Loucy (cell line): ENCODE measurements at regions not wholly inside any gene's neighbourhood (a gene's known extent, or its start where the extent isn't known, plus 50 kb on each side); places are given as distances from the start of the nearest gene placed in this dataset.

ENCODE experiments used
- H2AFZ ChIP-seq: fragments of 200-600 bp; sonication (generic); 2 replicates; pipeline ENCODE4 v1.6.0; 2016; ENCODE audit warnings: antibody characterized with exemption, mild to moderate bottlenecking, low read length, moderate library complexity
- H3F3A ChIP-seq: fragments of 200-600 bp; 2 replicates; pipeline ENCODE4 v1.6.0; 2016; ENCODE audit warnings: antibody characterized with exemption, low read depth, mild to moderate bottlenecking
- H3K27me3 ChIP-seq: fragments of 200-600 bp; sonication (generic); 2 replicates; pipeline ENCODE4 v1.6.1; 2014; ENCODE audit warnings: low read length, mild to moderate bottlenecking; ENCODE audit not compliant: insufficient read depth, poor library complexity, severe bottlenecking
- H3K36me3 ChIP-seq: fragments of 200-600 bp; sonication (generic); 2 replicates; pipeline ENCODE4 v1.6.1; 2016; ENCODE audit warnings: low read length; ENCODE audit not compliant: insufficient read depth
- H3K4me1 ChIP-seq: fragments of 200-600 bp; sonication (generic); 2 replicates; pipeline ENCODE4 v1.5.1; 2014; ENCODE audit warnings: low read length, mild to moderate bottlenecking; ENCODE audit not compliant: insufficient read depth, poor library complexity, severe bottlenecking
- H3K4me2 ChIP-seq: fragments of 200-600 bp; sonication (generic); 2 replicates; pipeline ENCODE4 v1.6.0; 2014; ENCODE audit warnings: antibody characterized with exemption, low read length, low read depth, mild to moderate bottlenecking; ENCODE audit not compliant: poor library complexity, severe bottlenecking
- H3K4me3 ChIP-seq: fragments of 200-600 bp; sonication (generic); 2 replicates; pipeline ENCODE4 v1.5.1; 2014; ENCODE audit warnings: low read length, mild to moderate bottlenecking, mixed read lengths; ENCODE audit not compliant: poor library complexity, severe bottlenecking
- H3K79me2 ChIP-seq: fragments of 200-600 bp; sonication (generic); 2 replicates; pipeline ENCODE4 v1.6.1; 2014; ENCODE audit warnings: low read length; ENCODE audit not compliant: insufficient read depth
- H3K9ac ChIP-seq: fragments of 200-600 bp; sonication (generic); 2 replicates; pipeline ENCODE4 v1.6.0; 2014; ENCODE audit warnings: mild to moderate bottlenecking, low read depth, low read length, moderate library complexity; ENCODE audit not compliant: poor library complexity, severe bottlenecking
- H3K9me2 ChIP-seq: fragments of 200-600 bp; sonication (generic); replicated peaks from 2 replicates; pipeline ENCODE4 v1.6.1; 2016; ENCODE audit warnings: low read depth, low read length, mixed read lengths
- H3K9me3 ChIP-seq: fragments of 200-600 bp; sonication (generic); 2 replicates; pipeline ENCODE4 v1.6.1; 2014; ENCODE audit warnings: mild to moderate bottlenecking, antibody characterized with exemption, low read length, low read depth; ENCODE audit not compliant: insufficient read depth
- H4K20me1 ChIP-seq: fragments of 200-600 bp; sonication (generic); 2 replicates; pipeline ENCODE4 v1.6.0; 2014; ENCODE audit warnings: antibody characterized with exemption, low read length, mild to moderate bottlenecking; ENCODE audit not compliant: insufficient read depth, poor library complexity, severe bottlenecking
- CTCF ChIP-seq: fragments of 200-600 bp; sonication (generic); conservative IDR thresholded peaks from 2 replicates; pipeline ENCODE4 v1.5.1; 2014; ENCODE audit warnings: mild to moderate bottlenecking, antibody characterized with exemption, low read length
- EZH2phosphoT487 ChIP-seq: fragments of 200-600 bp; IDR thresholded peaks from 2 replicates; pipeline ENCODE4 v1.6.1; 2018; ENCODE audit warnings: antibody characterized with exemption, mild to moderate bottlenecking, moderate library complexity, borderline replicate concordance

GRCh38 chr6:14715076-14715475, 530.8 kb upstream of the JARID2 start:
- Histone ChIP-seq H2AFZ (no peak overlapping the region), H3K4me3 (no peak overlapping the region), H3K36me3 (no peaks in the 10 kb centered on the region), H3K79me2 (no peaks in the 10 kb centered on the region), H3K27me3 (no peaks in the 10 kb centered on the region), H4K20me1 (no peaks in the 10 kb centered on the region), H3K4me1 (peaks cover 69% of the 10 kb centered on the region), H3K9me2 (no peaks in the 10 kb centered on the region), H3F3A (no peaks in the 10 kb centered on the region), H3K4me2 (no peak overlapping the region), H3K9ac (no peak overlapping the region), H3K9me3 (no peaks in the 10 kb centered on the region)
- TF ChIP-seq CTCF (no peak), EZH2phosphoT487 (no peak)

- no peaks in the 10 kb centered on the region for H4K20me1 ChIP-seq
- H3K4me3 ChIP-seq = no peak overlapping the region
- TF ChIP-seq CTCF (no peak), EZH2phosphoT487 (no peak)
- no peaks in the 10 kb centered on the region for H3K79me2 ChIP-seq
- H3K9me2 ChIP-seq = no peaks in the 10 kb centered on the region
- peak overlapping the region; percentile 66 for H2AFZ ChIP-seq
- H3F3A ChIP-seq = no peaks in the 10 kb centered on the region
- H3K9me3 ChIP-seq = no peaks in the 10 kb centered on the region
- H3K27me3 ChIP-seq = no peaks in the 10 kb centered on the region
- peaks cover 64% of the 10 kb centered on the region for H3K4me1 ChIP-seq
- H3K36me3 ChIP-seq = no peaks in the 10 kb centered on the region
- H3K9ac ChIP-seq = peak overlapping the region; percentile 44
- H3K4me2 ChIP-seq = peak overlapping the region; percentile 8
Observed at GRCh38 chr6:14716499-14717146, 529.2 kb upstream of the JARID2 start.

- no peaks in the 10 kb centered on the region for H3K9me3 ChIP-seq
- H3K4me3 ChIP-seq = no peak overlapping the region
- H3K9me2 ChIP-seq = no peaks in the 10 kb centered on the region
- 0 out of 2 replicates have a peak, but pooled peaks cover 2% of the 10 kb centered on the region for H3F3A ChIP-seq
- H4K20me1 ChIP-seq = no peaks in the 10 kb centered on the region
- H3K79me2 ChIP-seq = no peaks in the 10 kb centered on the region
- H3K4me1 ChIP-seq = peaks cover 61% of the 10 kb centered on the region
- peak overlapping the region; percentile 8 for H3K4me2 ChIP-seq
- TF ChIP-seq EZH2phosphoT487 (no peak), CTCF (no peak)
- H3K36me3 ChIP-seq = no peaks in the 10 kb centered on the region
- peak overlapping the region; percentile 65 for H2AFZ ChIP-seq
- H3K9ac ChIP-seq = peak overlapping the region; percentile 44
- H3K27me3 ChIP-seq = no peaks in the 10 kb centered on the region
Observed at GRCh38 chr6:14717307-14717706, 528.6 kb upstream of the JARID2 start.
